Prostate gland (tissue), 2 donors: ENCODE measurements at regions not wholly inside any gene's neighbourhood (a gene's known extent, or its start where the extent isn't known, plus 50 kb on each side); places are given as distances from the start of the nearest gene placed in this dataset.

Experiments
- CTCF ChIP-seq, 4 experiments: fragments of 200-600 bp in 2 of 4; fragments of 450-650 bp in 2 of 4; sonication (generic) in 2 of 4; IDR thresholded peaks; 1 replicate in 3 of 4; 2 replicates in 1 of 4; pipeline ENCODE4 v1.5.1; 2016 to 2019; ENCODE audit warnings: antibody characterized with exemption in 4 of 4, mild to moderate bottlenecking in 2 of 4, moderate library complexity in 2 of 4
- POLR2A ChIP-seq: fragments of 450-650 bp; IDR thresholded peaks from one replicate; pipeline ENCODE4 v1.6.1; 2016; ENCODE audit warnings: antibody characterized with exemption, mild to moderate bottlenecking
- POLR2AphosphoS5 ChIP-seq: sonication (generic); formaldehyde crosslinking; IDR thresholded peaks from one replicate; pipeline ENCODE4 v1.6.1; 2017; ENCODE audit warnings: antibody characterized with exemption

DNA sequence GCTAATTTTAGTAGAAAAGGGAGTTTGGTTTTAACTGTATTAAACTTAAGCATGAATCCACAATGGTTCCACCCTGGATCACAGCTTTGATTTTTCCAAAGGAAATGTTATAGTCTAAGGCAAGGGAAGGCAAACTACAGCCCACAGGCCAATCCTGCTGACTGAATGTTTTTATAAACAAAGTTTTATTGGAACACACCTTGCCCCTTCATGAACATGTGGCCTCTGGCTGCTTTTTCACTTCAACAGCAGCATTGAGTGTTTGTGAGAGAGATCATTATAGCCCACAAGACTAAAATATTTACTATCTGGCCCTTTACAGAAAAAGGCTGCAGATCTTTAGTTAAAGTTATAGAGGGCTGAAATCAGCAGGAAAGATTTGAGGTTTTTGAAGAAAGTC lies 198.7 kb downstream of the IRS2 start:
- TF ChIP-seq POLR2A (no peak), CTCF (IDR thresholded peaks at IDR 0.05) (no peak), POLR2AphosphoS5 (no peak)
